ENCODE measurements at regions not wholly inside any gene's neighbourhood (a gene's known extent, or its start where the extent isn't known, plus 50 kb on each side); places are given as distances from the start of the nearest gene placed in this dataset.

DNA sequence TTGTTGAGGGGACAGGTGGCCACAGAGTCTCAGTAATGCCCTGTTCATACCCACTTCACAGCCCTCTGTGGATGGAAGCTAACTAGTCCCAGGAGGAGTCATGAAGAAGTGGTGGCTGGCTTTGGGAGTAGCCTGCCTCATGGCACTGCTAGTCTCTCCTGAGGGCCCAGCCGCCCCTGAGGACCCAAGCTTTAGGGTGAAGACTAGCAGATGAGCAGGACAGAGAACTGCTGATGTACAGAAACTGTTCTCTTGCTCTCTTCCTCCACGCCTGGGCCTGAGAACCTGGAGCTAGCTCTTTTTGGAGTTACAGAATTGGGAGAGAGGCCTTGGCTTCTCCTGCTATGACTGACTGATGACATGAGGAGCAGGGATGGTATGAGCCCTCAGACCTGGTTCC, 99.2 kb downstream of the RAMP3 start:
- TF ChIP-seq EZH2 (IDR thresholded peaks at IDR 0.05; ENCODE audit: borderline replicate concordance, control insufficient read depth, low read depth, low read length) (no peak), CTCF (IDR thresholded peaks at IDR 0.05 in 2 of 3, conservative IDR thresholded peaks at IDR 0.05 in 1 of 3; ENCODE audit: control insufficient read depth in 2 of 3, extremely low read depth in 1 of 3, insufficient read depth in 1 of 3, low read depth in 3 of 3, low read length in 3 of 3) (no peak), EP300 (IDR thresholded peaks at IDR 0.05; ENCODE audit: borderline replicate concordance in 1 of 2, control insufficient read depth in 1 of 2, low read depth in 2 of 2, low read length in 2 of 2) (no peak), RAD21 (IDR thresholded peaks at IDR 0.05; ENCODE audit: insufficient read depth, low read depth, low read length) (no peak), ZNF274 (IDR thresholded peaks at IDR 0.05; ENCODE audit: insufficient read depth, insufficient read length) (no peak), LARP7 (IDR thresholded peaks at IDR 0.05) (no peak), MEF2B (IDR thresholded peaks at IDR 0.05; ENCODE audit: partially characterized antibody, poor library complexity, severe bottlenecking) (no peak), POLR2A (IDR thresholded peaks at IDR 0.05; ENCODE audit: low read depth, low read length) (no peak), RFX5 (IDR thresholded peaks at IDR 0.05; ENCODE audit: low read depth, low read length) (no peak), SMAD1 (IDR thresholded peaks at IDR 0.05; ENCODE audit: low read depth, partially characterized antibody) (no peak), JUND (IDR thresholded peaks at IDR 0.05; ENCODE audit: low read depth, low read length) (no peak), STAT1 (conservative IDR thresholded peaks at IDR 0.05) (no peak), CHD2 (IDR thresholded peaks at IDR 0.05; ENCODE audit: borderline replicate concordance, low read depth, low read length) (no peak)
- TF ChIP-seq, protein P1, sequence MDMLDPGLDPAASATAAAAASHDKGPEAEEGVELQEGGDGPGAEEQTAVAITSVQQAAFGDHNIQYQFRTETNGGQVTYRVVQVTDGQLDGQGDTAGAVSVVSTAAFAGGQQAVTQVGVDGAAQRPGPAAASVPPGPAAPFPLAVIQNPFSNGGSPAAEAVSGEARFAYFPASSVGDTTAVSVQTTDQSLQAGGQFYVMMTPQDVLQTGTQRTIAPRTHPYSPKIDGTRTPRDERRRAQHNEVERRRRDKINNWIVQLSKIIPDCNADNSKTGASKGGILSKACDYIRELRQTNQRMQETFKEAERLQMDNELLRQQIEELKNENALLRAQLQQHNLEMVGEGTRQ (IDR thresholded peaks at IDR 0.05; ENCODE audit: borderline replicate concordance, low read depth, low read length): no peak

Data from GM12878 (cell line).